C4-2B (cell line): ENCODE measurements at regions not wholly inside any gene's neighbourhood (a gene's known extent, or its start where the extent isn't known, plus 50 kb on each side); places are given as distances from the start of the nearest gene placed in this dataset.

ENCODE experiments used
- H3K27ac ChIP-seq: fragments of 450-650 bp; 2 replicates; pipeline ENCODE4 v1.5.1; 2017
- ZFX ChIP-seq: fragments of 450-650 bp; IDR thresholded peaks from 2 replicates; pipeline ENCODE4 v1.6.1; 2017
- TF ChIP-seq, protein P1 (sequence below): fragments of 450-650 bp; conservative IDR thresholded peaks from 2 replicates; pipeline ENCODE4 v1.5.1; 2017; ENCODE audit warnings: mild to moderate bottlenecking

DNA sequence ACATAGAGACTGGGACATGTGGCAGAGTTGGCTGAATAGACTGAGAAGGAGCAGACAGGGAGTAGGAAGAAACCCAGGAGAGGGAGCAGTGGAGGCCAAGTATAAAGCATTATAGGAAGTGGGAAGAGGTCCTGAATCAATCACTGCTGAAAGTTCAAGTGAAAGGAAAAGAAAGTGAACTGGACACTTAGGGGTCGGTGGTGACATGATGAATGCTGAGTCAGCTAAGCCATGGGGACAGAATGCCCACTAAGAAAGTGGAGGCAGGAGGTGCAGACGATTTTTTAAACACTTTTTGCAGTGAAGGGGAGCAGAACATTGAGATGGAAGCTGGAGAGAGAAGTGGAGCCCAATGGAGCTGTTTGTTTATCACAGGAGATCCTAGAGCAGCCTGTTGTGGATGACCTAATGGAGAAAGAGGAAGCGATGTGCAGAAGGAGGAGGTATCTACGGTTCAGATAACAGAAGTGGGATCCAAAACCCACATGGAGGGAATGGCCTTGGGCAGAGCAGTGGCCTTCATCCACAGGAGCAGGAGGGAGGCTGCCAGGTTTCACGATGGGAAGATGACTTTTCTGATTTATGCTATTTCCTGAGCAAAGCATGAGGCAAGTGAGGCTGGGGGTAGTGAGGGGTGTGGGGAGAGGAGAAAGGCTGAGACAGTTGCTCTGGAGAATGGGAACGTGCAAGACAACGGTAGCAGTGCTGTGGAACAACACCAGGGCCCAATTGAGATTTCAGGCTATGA, 208.2 kb downstream of the RPLP1 start:
- TF ChIP-seq ZFX = no peak
- TF ChIP-seq, protein P1, sequence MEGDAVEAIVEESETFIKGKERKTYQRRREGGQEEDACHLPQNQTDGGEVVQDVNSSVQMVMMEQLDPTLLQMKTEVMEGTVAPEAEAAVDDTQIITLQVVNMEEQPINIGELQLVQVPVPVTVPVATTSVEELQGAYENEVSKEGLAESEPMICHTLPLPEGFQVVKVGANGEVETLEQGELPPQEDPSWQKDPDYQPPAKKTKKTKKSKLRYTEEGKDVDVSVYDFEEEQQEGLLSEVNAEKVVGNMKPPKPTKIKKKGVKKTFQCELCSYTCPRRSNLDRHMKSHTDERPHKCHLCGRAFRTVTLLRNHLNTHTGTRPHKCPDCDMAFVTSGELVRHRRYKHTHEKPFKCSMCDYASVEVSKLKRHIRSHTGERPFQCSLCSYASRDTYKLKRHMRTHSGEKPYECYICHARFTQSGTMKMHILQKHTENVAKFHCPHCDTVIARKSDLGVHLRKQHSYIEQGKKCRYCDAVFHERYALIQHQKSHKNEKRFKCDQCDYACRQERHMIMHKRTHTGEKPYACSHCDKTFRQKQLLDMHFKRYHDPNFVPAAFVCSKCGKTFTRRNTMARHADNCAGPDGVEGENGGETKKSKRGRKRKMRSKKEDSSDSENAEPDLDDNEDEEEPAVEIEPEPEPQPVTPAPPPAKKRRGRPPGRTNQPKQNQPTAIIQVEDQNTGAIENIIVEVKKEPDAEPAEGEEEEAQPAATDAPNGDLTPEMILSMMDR = no peak
- H3K27ac ChIP-seq = no peak overlapping the region

DNA sequence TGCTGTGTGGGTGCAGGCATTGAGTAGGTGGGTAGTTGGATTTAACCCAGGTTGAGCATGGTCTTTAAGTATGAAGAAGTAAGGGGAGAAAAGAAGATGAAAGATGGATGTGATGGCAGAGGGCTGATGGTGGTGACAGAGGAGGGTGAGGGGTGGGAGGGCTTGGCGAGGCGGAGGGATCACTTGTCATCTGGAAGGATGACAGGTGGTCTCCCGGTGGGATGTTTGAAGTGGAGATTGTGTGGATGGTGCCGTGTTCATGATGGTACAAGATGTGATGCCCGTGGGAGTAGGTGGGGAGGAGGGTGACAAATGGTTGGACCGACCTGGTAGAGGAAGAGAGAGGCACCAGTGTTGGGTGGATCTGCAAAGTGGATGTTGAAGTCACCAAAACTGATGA, 208.8 kb downstream of the RPLP1 start:
- TF ChIP-seq ZFX = no peak
- TF ChIP-seq, protein P1 = no peak
- H3K27ac ChIP-seq = no peak overlapping the region

DNA sequence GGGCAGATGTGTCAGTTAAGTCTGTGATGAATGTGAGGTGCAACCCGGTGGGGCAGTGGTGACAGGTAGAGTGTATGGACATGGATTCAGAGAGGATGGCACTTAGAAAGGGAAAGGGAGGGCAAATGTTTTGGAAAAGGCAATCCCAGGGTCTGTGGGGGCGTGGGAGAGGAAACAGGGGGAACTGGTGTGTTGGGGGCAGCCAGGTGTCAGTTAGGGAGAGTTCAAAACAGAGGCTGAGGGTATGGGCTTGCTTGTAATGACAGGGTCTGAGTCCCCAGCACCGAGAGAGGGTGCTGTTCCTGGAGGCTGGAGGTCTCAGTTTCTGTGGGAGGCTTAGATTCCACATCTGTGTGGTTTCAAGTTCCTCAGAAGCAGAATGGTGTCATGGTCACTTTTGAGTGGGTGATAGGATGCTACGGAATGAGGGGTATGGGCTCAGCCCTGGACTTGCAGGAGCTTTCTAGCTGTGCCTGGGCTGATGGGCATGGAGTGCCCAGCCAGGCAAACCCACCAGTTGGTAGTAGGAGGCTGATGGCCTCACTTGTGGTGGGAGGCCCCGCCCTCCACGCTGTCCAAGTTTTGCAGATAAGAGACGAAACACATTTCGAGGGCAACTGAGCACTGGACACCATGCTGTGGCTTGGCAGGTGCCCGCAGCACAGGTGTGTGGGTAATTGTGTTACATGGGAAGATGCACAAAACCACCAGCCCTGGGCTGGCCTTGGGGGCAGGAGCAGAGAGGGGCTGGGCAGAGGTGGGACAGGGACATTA, 209.4 kb downstream of the RPLP1 start:
- H3K27ac ChIP-seq = no peak overlapping the region
- TF ChIP-seq, protein P1 = no peak
- TF ChIP-seq ZFX = no peak

DNA sequence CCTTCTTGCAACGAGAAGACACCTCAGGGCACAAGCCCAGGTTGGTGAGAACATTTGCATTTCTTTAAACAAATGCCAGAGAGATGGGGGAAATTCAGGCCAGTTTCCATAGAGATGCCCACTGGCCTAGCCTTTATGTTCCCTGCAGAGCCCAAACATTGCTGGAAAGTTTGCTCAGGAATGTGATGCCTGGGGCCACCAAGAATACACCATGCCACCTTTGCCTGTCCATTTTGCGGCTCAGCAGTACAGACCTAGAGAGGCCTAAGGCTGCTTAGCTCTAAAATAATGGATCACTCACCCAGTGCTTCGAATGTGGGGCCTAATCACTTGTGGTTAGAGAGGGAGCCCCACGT, 210.0 kb downstream of the RPLP1 start:
- TF ChIP-seq ZFX = no peak
- TF ChIP-seq, protein P1 = no peak
- no peak overlapping the region for H3K27ac ChIP-seq

DNA sequence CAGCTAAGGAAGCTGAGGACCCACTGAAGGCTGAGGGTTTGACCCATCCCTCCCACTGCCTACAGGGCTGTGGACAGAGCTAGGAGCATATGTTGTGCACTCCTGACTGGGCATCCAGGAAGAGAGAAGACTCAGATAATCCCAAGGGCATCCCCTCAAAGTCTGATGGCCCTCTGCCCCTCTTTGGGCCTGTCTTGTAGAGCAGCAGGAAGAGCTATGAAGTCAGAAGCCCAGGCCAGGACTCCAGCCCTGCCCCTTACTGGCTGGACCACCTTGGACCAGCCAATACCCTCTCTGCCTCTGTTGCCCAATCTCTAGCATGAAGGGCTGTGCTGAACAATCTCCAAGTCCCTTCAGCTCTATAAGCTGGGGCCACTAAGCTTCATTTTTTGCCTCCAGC, 210.8 kb downstream of the RPLP1 start:
- no peak overlapping the region for H3K27ac ChIP-seq
- no peak for TF ChIP-seq ZFX
- TF ChIP-seq, protein P1 = no peak

DNA sequence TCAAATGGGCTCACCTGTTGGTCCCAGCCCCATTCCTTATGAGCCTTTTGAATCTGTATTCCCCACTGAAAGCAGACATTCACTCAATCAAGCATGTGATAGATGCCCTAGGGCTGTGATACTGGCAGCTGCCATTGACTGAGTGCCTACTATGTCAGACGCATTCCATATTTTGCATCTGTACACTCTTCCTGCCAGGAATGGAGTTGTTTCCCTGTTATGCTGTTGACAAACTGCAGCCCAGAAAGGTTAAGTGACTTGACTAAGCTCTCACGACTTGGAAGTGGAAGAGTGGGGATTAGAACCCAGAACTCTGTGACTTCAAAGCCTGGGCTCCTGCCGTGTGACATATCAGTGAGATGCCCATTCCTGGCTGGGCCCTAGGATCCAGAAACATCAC, 211.4 kb downstream of the RPLP1 start:
- no peak overlapping the region for H3K27ac ChIP-seq
- TF ChIP-seq, protein P1 = no peak
- TF ChIP-seq ZFX = no peak
